ENCODE measurements at regions not wholly inside any gene's neighbourhood (a gene's known extent, or its start where the extent isn't known, plus 50 kb on each side); places are given as distances from the start of the nearest gene placed in this dataset.

GRCh38 chr11:25485315-25485714, 846.6 kb upstream of the ANO3 start:
- no peak for TF ChIP-seq CTCF (IDR thresholded peaks at IDR 0.05)
- no peak for TF ChIP-seq POLR2A (IDR thresholded peaks at IDR 0.05)
